ENCODE measurements at regions not wholly inside any gene's neighbourhood (a gene's known extent, or its start where the extent isn't known, plus 50 kb on each side); places are given as distances from the start of the nearest gene placed in this dataset.

GRCh38 chr21:27277110-27277509 lies 310.2 kb upstream of the ADAMTS5 start:
- in situ Hi-C loops (cut with MboI; ENCODE audit: low sequenced_read_pairs, unreplicated experiment), result no loop called here
- no peak for DNase-seq (ENCODE audit: low spot score)
- TF ChIP-seq CTCF (IDR thresholded peaks at IDR 0.05; ENCODE audit: borderline replicate concordance, control extremely low read depth, extremely low read depth, insufficient read depth, missing control alignments), result no peak

- no peak for DNase-seq (ENCODE audit: low spot score)
- TF ChIP-seq CTCF (IDR thresholded peaks at IDR 0.05; ENCODE audit: borderline replicate concordance, control extremely low read depth, extremely low read depth, insufficient read depth, missing control alignments), result no peak
- in situ Hi-C loops (cut with MboI; ENCODE audit: low sequenced_read_pairs, unreplicated experiment), result no loop called here
Measured at GRCh38 chr21:27275294-27275927, 308.5 kb upstream of the ADAMTS5 start.

- DNase-seq (ENCODE audit: low spot score), result no peak
- in situ Hi-C loops (cut with MboI; ENCODE audit: low sequenced_read_pairs, unreplicated experiment), result no loop called here
Measured at GRCh38 chr21:27269644-27270043, 302.8 kb upstream of the ADAMTS5 start.

GRCh38 chr21:27268290-27268689 lies 301.4 kb upstream of the ADAMTS5 start:
- in situ Hi-C loops (cut with MboI; ENCODE audit: low sequenced_read_pairs, unreplicated experiment), result no loop called here
- TF ChIP-seq CTCF (IDR thresholded peaks at IDR 0.05; ENCODE audit: borderline replicate concordance, control extremely low read depth, extremely low read depth, insufficient read depth, missing control alignments), result no peak
- no peak for DNase-seq (ENCODE audit: low spot score)

More at GRCh38 chr21:27269644-27270043, 302.8 kb upstream of the ADAMTS5 start:
- no peak for TF ChIP-seq CTCF (IDR thresholded peaks at IDR 0.05; ENCODE audit: borderline replicate concordance, control extremely low read depth, extremely low read depth, insufficient read depth, missing control alignments)

- no peak for TF ChIP-seq CTCF (IDR thresholded peaks at IDR 0.05; ENCODE audit: borderline replicate concordance, control extremely low read depth, extremely low read depth, insufficient read depth, missing control alignments)
- in situ Hi-C loops (cut with MboI; ENCODE audit: low sequenced_read_pairs, unreplicated experiment), result no loop called here
- no peak for DNase-seq (ENCODE audit: low spot score)
Measured at GRCh38 chr21:27265949-27266348, 299.1 kb upstream of the ADAMTS5 start.

- no peak for DNase-seq (ENCODE audit: low spot score)
- no peak for TF ChIP-seq CTCF (IDR thresholded peaks at IDR 0.05; ENCODE audit: borderline replicate concordance, control extremely low read depth, extremely low read depth, insufficient read depth, missing control alignments)
- in situ Hi-C loops (cut with MboI; ENCODE audit: low sequenced_read_pairs, unreplicated experiment), result no loop called here
Measured at GRCh38 chr21:27265492-27265891, 298.6 kb upstream of the ADAMTS5 start.
